ENCODE measurements at regions not wholly inside any gene's neighbourhood (a gene's known extent, or its start where the extent isn't known, plus 50 kb on each side); places are given as distances from the start of the nearest gene placed in this dataset.

- H3K4ac ChIP-seq (ENCODE audit: low read depth, low read length): no peak overlapping the region
- H3K18ac ChIP-seq (ENCODE audit: low read length): no peak overlapping the region
- H3K4me2 ChIP-seq (ENCODE audit: low read length): no peak overlapping the region
- WGBS (ENCODE audit: extremely low coverage, insufficient coverage, insufficient read length): no CpG with 5 or more reads among the region's 1 CpG
- peaks cover 0 to 6% of the 10 kb centered on the region in 2 experiments for H3K36me3 ChIP-seq (ENCODE audit: control insufficient read depth in 1 of 2, insufficient read depth in 2 of 2, low read length in 2 of 2)
- H4K91ac ChIP-seq (ENCODE audit: low read depth, low read length): peak overlapping the region; percentile 93
- H3K79me1 ChIP-seq (ENCODE audit: low read length): peaks cover 34% of the 10 kb centered on the region
- H2AFZ ChIP-seq (ENCODE audit: insufficient read depth, low read length, poor library complexity): no peak overlapping the region
- no peak overlapping the region for H3K14ac ChIP-seq (ENCODE audit: low read length)
- peak overlapping the region; percentile 99 for H2BK12ac ChIP-seq (ENCODE audit: low read length)
- peak overlapping the region; percentile 75 for H2BK5ac ChIP-seq (ENCODE audit: low read depth, low read length, poor library complexity)
- no peaks in the 10 kb centered on the region for H3K9me3 ChIP-seq (ENCODE audit: insufficient read depth, low read depth, low read length)
- H2AK5ac ChIP-seq (ENCODE audit: low read length): no peak overlapping the region
- no peak overlapping the region for H4K8ac ChIP-seq (ENCODE audit: low read depth, low read length)
- peak overlapping the region; percentile 20 for H2BK120ac ChIP-seq (ENCODE audit: insufficient read depth, low read length, poor library complexity)
- H3K27ac ChIP-seq (ENCODE audit: low read depth, low read length): no peak overlapping the region
- H3K4me3 ChIP-seq (ENCODE audit: low read depth, low read length): no peak overlapping the region
- peaks cover 6 to 7% of the 10 kb centered on the region in 2 experiments for H3K4me1 ChIP-seq (ENCODE audit: control insufficient read depth in 1 of 2, insufficient read depth in 2 of 2, low read length in 2 of 2)
- no peak for DNase-seq
- H3K27me3 ChIP-seq (ENCODE audit: insufficient read depth, low read length): no peaks in the 10 kb centered on the region
- peaks cover 3% of the 10 kb centered on the region for H3K79me2 ChIP-seq (ENCODE audit: control insufficient read depth, insufficient read depth, low read length, poor library complexity)
- H3K9ac ChIP-seq (ENCODE audit: low read length): no peak overlapping the region
- H3K23ac ChIP-seq (ENCODE audit: low read length): no peak overlapping the region
- H4K12ac ChIP-seq (ENCODE audit: low read depth, low read length): no peak overlapping the region
These were observed 203.8 kb upstream of the DUSP10 start for GRCh38 chr1:221945669-221946068.

GRCh38 chr1:221944247-221944870 is 202.5 kb upstream of the DUSP10 start:
- peaks cover 3% of the 10 kb centered on the region for H3K79me2 ChIP-seq (ENCODE audit: control insufficient read depth, insufficient read depth, low read length, poor library complexity)
- H3K36me3 ChIP-seq (ENCODE audit: control insufficient read depth in 1 of 2, insufficient read depth in 2 of 2, low read length in 2 of 2): peaks cover 0 to 3% of the 10 kb centered on the region in 2 experiments
- H4K8ac ChIP-seq (ENCODE audit: low read depth, low read length): no peak overlapping the region
- H2BK5ac ChIP-seq (ENCODE audit: low read depth, low read length, poor library complexity): no peak overlapping the region
- H3K4me2 ChIP-seq (ENCODE audit: low read length): no peak overlapping the region
- H3K79me1 ChIP-seq (ENCODE audit: low read length): peaks cover 23% of the 10 kb centered on the region
- no peaks in the 10 kb centered on the region for H3K27me3 ChIP-seq (ENCODE audit: insufficient read depth, low read length)
- peaks cover 4 to 6% of the 10 kb centered on the region in 2 experiments for H3K4me1 ChIP-seq (ENCODE audit: control insufficient read depth in 1 of 2, insufficient read depth in 2 of 2, low read length in 2 of 2)
- no peak overlapping the region for H3K27ac ChIP-seq (ENCODE audit: low read depth, low read length)
- H4K91ac ChIP-seq (ENCODE audit: low read depth, low read length): no peak overlapping the region
- H3K9ac ChIP-seq (ENCODE audit: low read length): no peak overlapping the region
- H3K14ac ChIP-seq (ENCODE audit: low read length): no peak overlapping the region
- no CpG with 5 or more reads among the region's 3 CpGs for WGBS (ENCODE audit: extremely low coverage, insufficient coverage, insufficient read length)
- no peak overlapping the region for H3K23ac ChIP-seq (ENCODE audit: low read length)
- no peak overlapping the region for H2AFZ ChIP-seq (ENCODE audit: insufficient read depth, low read length, poor library complexity)
- no peak overlapping the region for H2AK5ac ChIP-seq (ENCODE audit: low read length)
- no peaks in the 10 kb centered on the region for H3K9me3 ChIP-seq (ENCODE audit: insufficient read depth, low read depth, low read length)
- H3K18ac ChIP-seq (ENCODE audit: low read length): no peak overlapping the region
- H3K4ac ChIP-seq (ENCODE audit: low read depth, low read length): no peak overlapping the region
- no peak overlapping the region for H4K12ac ChIP-seq (ENCODE audit: low read depth, low read length)
- no peak for DNase-seq
- H2BK12ac ChIP-seq (ENCODE audit: low read length): no peak overlapping the region
- H2BK120ac ChIP-seq (ENCODE audit: insufficient read depth, low read length, poor library complexity): no peak overlapping the region
- H3K4me3 ChIP-seq (ENCODE audit: low read depth, low read length): no peak overlapping the region

GRCh38 chr1:221940631-221941030 is 198.7 kb upstream of the DUSP10 start:
- WGBS (ENCODE audit: extremely low coverage, insufficient coverage, insufficient read length): no CpG with 5 or more reads among the region's 1 CpG
- H3K4ac ChIP-seq (ENCODE audit: low read depth, low read length): no peak overlapping the region

GRCh38 chr1:221939607-221940006 is 197.7 kb upstream of the DUSP10 start:
- no peak overlapping the region for H3K4ac ChIP-seq (ENCODE audit: low read depth, low read length)
- H3K9ac ChIP-seq (ENCODE audit: low read length): no peak overlapping the region
- H3K4me3 ChIP-seq (ENCODE audit: low read depth, low read length): no peak overlapping the region
- no peak overlapping the region for H2BK120ac ChIP-seq (ENCODE audit: insufficient read depth, low read length, poor library complexity)
- H4K12ac ChIP-seq (ENCODE audit: low read depth, low read length): no peak overlapping the region
- no peaks in the 10 kb centered on the region for H3K9me3 ChIP-seq (ENCODE audit: insufficient read depth, low read depth, low read length)
- H4K91ac ChIP-seq (ENCODE audit: low read depth, low read length): no peak overlapping the region
- H2AK5ac ChIP-seq (ENCODE audit: low read length): no peak overlapping the region
- DNase-seq: no peak
- H3K4me2 ChIP-seq (ENCODE audit: low read length): no peak overlapping the region
- H3K4me1 ChIP-seq (ENCODE audit: control insufficient read depth in 1 of 2, insufficient read depth in 2 of 2, low read length in 2 of 2): no peaks in the 10 kb centered on the region
- H3K79me1 ChIP-seq (ENCODE audit: low read length): no peaks in the 10 kb centered on the region
- no peak overlapping the region for H3K27ac ChIP-seq (ENCODE audit: low read depth, low read length)
- H2AFZ ChIP-seq (ENCODE audit: insufficient read depth, low read length, poor library complexity): no peak overlapping the region
- WGBS (ENCODE audit: extremely low coverage, insufficient coverage, insufficient read length): no CpG with 5 or more reads among the region's 2 CpGs
- H3K23ac ChIP-seq (ENCODE audit: low read length): no peak overlapping the region
- H3K27me3 ChIP-seq (ENCODE audit: insufficient read depth, low read length): no peaks in the 10 kb centered on the region
- no peak overlapping the region for H2BK12ac ChIP-seq (ENCODE audit: low read length)
- no peak overlapping the region for H3K18ac ChIP-seq (ENCODE audit: low read length)
- no peak overlapping the region for H4K8ac ChIP-seq (ENCODE audit: low read depth, low read length)
- H3K14ac ChIP-seq (ENCODE audit: low read length): no peak overlapping the region
- H3K36me3 ChIP-seq (ENCODE audit: control insufficient read depth in 1 of 2, insufficient read depth in 2 of 2, low read length in 2 of 2): no peaks in the 10 kb centered on the region
- H2BK5ac ChIP-seq (ENCODE audit: low read depth, low read length, poor library complexity): no peak overlapping the region
- no peaks in the 10 kb centered on the region for H3K79me2 ChIP-seq (ENCODE audit: control insufficient read depth, insufficient read depth, low read length, poor library complexity)

More at GRCh38 chr1:221940631-221941030, 198.7 kb upstream of the DUSP10 start:
- no peak for DNase-seq
- H3K9ac ChIP-seq (ENCODE audit: low read length): no peak overlapping the region
- H3K27ac ChIP-seq (ENCODE audit: low read depth, low read length): no peak overlapping the region
- H3K27me3 ChIP-seq (ENCODE audit: insufficient read depth, low read length): no peaks in the 10 kb centered on the region
- H4K91ac ChIP-seq (ENCODE audit: low read depth, low read length): no peak overlapping the region
- no peak overlapping the region for H4K12ac ChIP-seq (ENCODE audit: low read depth, low read length)
- H3K4me3 ChIP-seq (ENCODE audit: low read depth, low read length): no peak overlapping the region
- H2AFZ ChIP-seq (ENCODE audit: insufficient read depth, low read length, poor library complexity): no peak overlapping the region
- H2BK12ac ChIP-seq (ENCODE audit: low read length): no peak overlapping the region
- no peak overlapping the region for H3K14ac ChIP-seq (ENCODE audit: low read length)
- no peaks in the 10 kb centered on the region for H3K79me1 ChIP-seq (ENCODE audit: low read length)
- H3K4me1 ChIP-seq (ENCODE audit: control insufficient read depth in 1 of 2, insufficient read depth in 2 of 2, low read length in 2 of 2): no peaks in the 10 kb centered on the region
- H3K36me3 ChIP-seq (ENCODE audit: control insufficient read depth in 1 of 2, insufficient read depth in 2 of 2, low read length in 2 of 2): no peaks in the 10 kb centered on the region
- H4K8ac ChIP-seq (ENCODE audit: low read depth, low read length): no peak overlapping the region
- H3K9me3 ChIP-seq (ENCODE audit: insufficient read depth, low read depth, low read length): no peaks in the 10 kb centered on the region
- H3K4me2 ChIP-seq (ENCODE audit: low read length): no peak overlapping the region
- H2BK5ac ChIP-seq (ENCODE audit: low read depth, low read length, poor library complexity): no peak overlapping the region
- H2BK120ac ChIP-seq (ENCODE audit: insufficient read depth, low read length, poor library complexity): no peak overlapping the region
- no peak overlapping the region for H3K23ac ChIP-seq (ENCODE audit: low read length)
- no peaks in the 10 kb centered on the region for H3K79me2 ChIP-seq (ENCODE audit: control insufficient read depth, insufficient read depth, low read length, poor library complexity)
- no peak overlapping the region for H2AK5ac ChIP-seq (ENCODE audit: low read length)
- no peak overlapping the region for H3K18ac ChIP-seq (ENCODE audit: low read length)
